Neural progenitor cell (in vitro differentiated cells): ENCODE measurements at regions not wholly inside any gene's neighbourhood (a gene's known extent, or its start where the extent isn't known, plus 50 kb on each side); places are given as distances from the start of the nearest gene placed in this dataset.

ENCODE experiments used
- EZH2 ChIP-seq: fragments of 200-600 bp; sonication (generic); IDR thresholded peaks from 2 replicates; pipeline ENCODE4 v1.6.1; 2017; ENCODE audit warnings: antibody characterized with exemption, mild to moderate bottlenecking, moderate library complexity
- EZH2phosphoT487 ChIP-seq: fragments of 200-600 bp; sonication (generic); IDR thresholded peaks from 2 replicates; pipeline ENCODE4 v1.6.1; 2017; ENCODE audit warnings: antibody characterized with exemption
- TF ChIP-seq, protein P1 (sequence below): fragments of 200-600 bp; sonication (generic); IDR thresholded peaks from 2 replicates; pipeline ENCODE4 v1.5.1; 2017; ENCODE audit warnings: antibody characterized with exemption, mild to moderate bottlenecking

DNA sequence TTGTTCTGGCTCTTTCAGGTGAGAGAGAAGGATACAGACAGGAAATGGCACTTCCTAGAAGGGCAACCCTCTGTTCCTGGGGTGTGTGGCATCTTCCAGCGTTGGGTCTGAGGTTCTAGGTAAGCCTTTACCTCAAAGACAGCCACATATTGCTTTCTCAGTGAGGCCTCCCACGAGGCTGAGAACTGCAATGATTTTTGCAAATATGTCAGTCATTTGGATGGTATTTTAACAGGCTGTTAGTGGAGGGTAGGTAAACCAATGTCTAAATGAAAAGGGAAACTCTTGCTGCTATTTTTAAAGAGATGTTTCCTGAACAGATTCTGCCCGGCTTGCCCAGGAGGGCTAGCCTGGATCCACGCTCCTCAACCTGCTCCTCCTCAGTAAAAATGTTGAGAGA lies 240.3 kb upstream of the KLF6 start:
- TF ChIP-seq, protein P1, sequence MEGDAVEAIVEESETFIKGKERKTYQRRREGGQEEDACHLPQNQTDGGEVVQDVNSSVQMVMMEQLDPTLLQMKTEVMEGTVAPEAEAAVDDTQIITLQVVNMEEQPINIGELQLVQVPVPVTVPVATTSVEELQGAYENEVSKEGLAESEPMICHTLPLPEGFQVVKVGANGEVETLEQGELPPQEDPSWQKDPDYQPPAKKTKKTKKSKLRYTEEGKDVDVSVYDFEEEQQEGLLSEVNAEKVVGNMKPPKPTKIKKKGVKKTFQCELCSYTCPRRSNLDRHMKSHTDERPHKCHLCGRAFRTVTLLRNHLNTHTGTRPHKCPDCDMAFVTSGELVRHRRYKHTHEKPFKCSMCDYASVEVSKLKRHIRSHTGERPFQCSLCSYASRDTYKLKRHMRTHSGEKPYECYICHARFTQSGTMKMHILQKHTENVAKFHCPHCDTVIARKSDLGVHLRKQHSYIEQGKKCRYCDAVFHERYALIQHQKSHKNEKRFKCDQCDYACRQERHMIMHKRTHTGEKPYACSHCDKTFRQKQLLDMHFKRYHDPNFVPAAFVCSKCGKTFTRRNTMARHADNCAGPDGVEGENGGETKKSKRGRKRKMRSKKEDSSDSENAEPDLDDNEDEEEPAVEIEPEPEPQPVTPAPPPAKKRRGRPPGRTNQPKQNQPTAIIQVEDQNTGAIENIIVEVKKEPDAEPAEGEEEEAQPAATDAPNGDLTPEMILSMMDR: no peak
- no peak for TF ChIP-seq EZH2
- TF ChIP-seq EZH2phosphoT487: no peak
